Left ventricle myocardium inferior (tissue), 1 donor: ENCODE measurements at regions not wholly inside any gene's neighbourhood (a gene's known extent, or its start where the extent isn't known, plus 50 kb on each side); places are given as distances from the start of the nearest gene placed in this dataset.
A peak's percentile ranks its signal among the peaks of the same experiment; 100 is the strongest.

Experiments used
- DNase-seq: peaks from one replicate; pipeline ENCODE4 v3.0.0-alpha.2; 2020
- H3K27ac ChIP-seq: fragments of 200-600 bp; replicated peaks from 2 replicates; pipeline ENCODE4 v1.8.0; 2021
- H3K27me3 ChIP-seq: fragments of 200-600 bp; 2 replicates; pipeline ENCODE4 v1.8.0; 2021; ENCODE audit warnings: low read depth
- H3K36me3 ChIP-seq: fragments of 200-600 bp; 2 replicates; pipeline ENCODE4 v1.8.0; 2021
- H3K4me1 ChIP-seq: fragments of 200-600 bp; 2 replicates; pipeline ENCODE4 v1.8.0; 2021
- H3K4me3 ChIP-seq: fragments of 200-600 bp; 2 replicates; pipeline ENCODE4 v1.8.0; 2021; ENCODE audit warnings: mild to moderate bottlenecking, moderate library complexity
- H3K9me3 ChIP-seq: fragments of 200-600 bp; replicated peaks from 2 replicates; pipeline ENCODE4 v1.8.0; 2021
- CTCF ChIP-seq: fragments of 200-600 bp; IDR thresholded peaks from 2 replicates; pipeline ENCODE4 v1.8.0; 2021; ENCODE audit warnings: antibody characterized with exemption, mild to moderate bottlenecking, borderline replicate concordance
- intact Hi-C: fragments of 100-400 bp; cut with micrococcal nuclease; formaldehyde crosslinking; loops from one replicate; pipeline ENCODE4 v1.11.0; 2022
- donor health status: DM: no; HTN: yes; CAD: no; lungs with severe emphysema.

- Histone ChIP-seq H3K9me3 (peaks cover 8% of the 10 kb centered on the region), H3K27ac (no peak overlapping the region), H3K4me1 (no peaks in the 10 kb centered on the region), H3K36me3 (no peaks in the 10 kb centered on the region), H3K4me3 (no peak overlapping the region), H3K27me3 (no peaks in the 10 kb centered on the region)
- no peak for DNase-seq
- intact Hi-C loops: no loop called here
- no peak for TF ChIP-seq CTCF
These were observed 138.7 kb upstream of the LMNTD1 start for GRCh38 chr12:25691865-25692114.

- no peaks in the 10 kb centered on the region for H3K27me3 ChIP-seq
- H3K9me3 ChIP-seq: peaks cover 10% of the 10 kb centered on the region
- DNase-seq: no peak
- H3K27ac ChIP-seq: peak overlapping the region; percentile 25
- no peak for TF ChIP-seq CTCF
- H3K36me3 ChIP-seq: no peaks in the 10 kb centered on the region
- H3K4me3 ChIP-seq: no peak overlapping the region
- intact Hi-C loops: no loop called here
- no peaks in the 10 kb centered on the region for H3K4me1 ChIP-seq
These were observed 139.3 kb upstream of the LMNTD1 start for GRCh38 chr12:25692115-25693035.

GRCh38 chr12:25694072-25694471, 141.0 kb upstream of the LMNTD1 start:
- DNase-seq: no peak
- Histone ChIP-seq H3K27me3 (no peaks in the 10 kb centered on the region), H3K4me1 (no peaks in the 10 kb centered on the region), H3K27ac (peak overlapping the region; percentile 18), H3K36me3 (no peaks in the 10 kb centered on the region), H3K4me3 (no peak overlapping the region), H3K9me3 (peaks cover 10% of the 10 kb centered on the region)
- no peak for TF ChIP-seq CTCF
- intact Hi-C loops: no loop called here

GRCh38 chr12:25695574-25695973, 142.5 kb upstream of the LMNTD1 start:
- no peak for DNase-seq
- Histone ChIP-seq H3K4me3 (no peak overlapping the region), H3K36me3 (no peaks in the 10 kb centered on the region), H3K27me3 (no peaks in the 10 kb centered on the region), H3K9me3 (peaks cover 10% of the 10 kb centered on the region), H3K4me1 (no peaks in the 10 kb centered on the region), H3K27ac (no peak overlapping the region)
- intact Hi-C loops: no loop called here
- no peak for TF ChIP-seq CTCF

- Histone ChIP-seq H3K9me3 (peaks cover 10% of the 10 kb centered on the region), H3K36me3 (no peaks in the 10 kb centered on the region), H3K27ac (no peak overlapping the region), H3K4me3 (no peak overlapping the region), H3K27me3 (no peaks in the 10 kb centered on the region), H3K4me1 (no peaks in the 10 kb centered on the region)
- no peak for DNase-seq
- no peak for TF ChIP-seq CTCF
- intact Hi-C loops: no loop called here
These were observed 145.7 kb upstream of the LMNTD1 start for GRCh38 chr12:25698772-25699171.
